ENCODE measurements at regions not wholly inside any gene's neighbourhood (a gene's known extent, or its start where the extent isn't known, plus 50 kb on each side); places are given as distances from the start of the nearest gene placed in this dataset.

DNA sequence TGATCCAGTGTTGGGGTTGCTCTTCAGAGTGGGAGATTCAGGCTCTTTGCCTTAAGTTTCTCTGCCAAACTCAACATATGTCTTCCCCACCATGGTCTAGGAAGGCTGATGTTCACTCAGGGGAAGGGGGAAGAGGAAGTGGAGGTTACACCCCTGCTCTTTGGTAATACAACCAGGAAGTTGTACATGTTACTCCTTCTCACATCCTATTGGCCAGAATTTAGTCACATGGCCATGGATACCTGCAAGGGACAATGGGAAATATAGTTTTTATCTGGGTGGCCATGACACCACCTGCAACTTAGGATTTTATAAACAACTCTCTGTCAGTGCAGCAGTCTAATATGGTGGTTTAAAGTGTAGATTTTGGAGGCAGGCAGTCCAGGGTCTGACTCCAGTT, 150.9 kb downstream of the TBX5 start:
- no peak for TF ChIP-seq CTCF (IDR thresholded peaks at IDR 0.05; ENCODE audit: low read depth, low read length)

GRCh38 chr12:114253976-114254778, 151.8 kb downstream of the TBX5 start:
- DNase-seq (ENCODE audit: extremely low read depth, low read depth), result no peak

More for the DNA sequence above, 150.9 kb downstream of the TBX5 start:
- no peak for DNase-seq (ENCODE audit: extremely low read depth, low read depth)

DNA sequence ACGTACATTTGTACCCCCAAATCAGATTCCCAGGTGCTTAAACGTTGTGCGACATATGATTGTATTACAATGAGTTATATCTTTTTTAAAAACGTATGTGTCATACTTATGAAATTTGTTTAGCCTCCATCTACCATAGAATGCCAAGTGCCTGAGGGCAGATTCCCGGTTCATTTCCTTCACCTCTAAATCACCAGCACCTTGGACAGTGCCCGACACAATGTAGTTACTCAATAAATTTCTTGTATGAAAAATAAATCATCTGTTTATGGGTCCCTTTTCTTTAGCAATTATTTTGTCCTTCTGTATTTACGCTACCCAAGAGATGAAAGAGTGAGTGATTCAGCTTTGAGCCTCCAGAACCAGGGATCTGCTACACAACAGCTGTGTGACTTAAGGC, 157.4 kb downstream of the TBX5 start:
- no peak for DNase-seq (ENCODE audit: extremely low read depth, low read depth)
- no peak for TF ChIP-seq CTCF (IDR thresholded peaks at IDR 0.05; ENCODE audit: low read depth, low read length)

More at GRCh38 chr12:114253976-114254778, 151.8 kb downstream of the TBX5 start:
- TF ChIP-seq CTCF (IDR thresholded peaks at IDR 0.05; ENCODE audit: low read depth, low read length), result no peak

GRCh38 chr12:114245555-114245954, 160.4 kb downstream of the TBX5 start:
- DNase-seq (ENCODE audit: extremely low read depth, low read depth), result no peak
- no peak; the same call in none of the 2 replicates for TF ChIP-seq CTCF (IDR thresholded peaks at IDR 0.05; ENCODE audit: low read depth, low read length)

DNA sequence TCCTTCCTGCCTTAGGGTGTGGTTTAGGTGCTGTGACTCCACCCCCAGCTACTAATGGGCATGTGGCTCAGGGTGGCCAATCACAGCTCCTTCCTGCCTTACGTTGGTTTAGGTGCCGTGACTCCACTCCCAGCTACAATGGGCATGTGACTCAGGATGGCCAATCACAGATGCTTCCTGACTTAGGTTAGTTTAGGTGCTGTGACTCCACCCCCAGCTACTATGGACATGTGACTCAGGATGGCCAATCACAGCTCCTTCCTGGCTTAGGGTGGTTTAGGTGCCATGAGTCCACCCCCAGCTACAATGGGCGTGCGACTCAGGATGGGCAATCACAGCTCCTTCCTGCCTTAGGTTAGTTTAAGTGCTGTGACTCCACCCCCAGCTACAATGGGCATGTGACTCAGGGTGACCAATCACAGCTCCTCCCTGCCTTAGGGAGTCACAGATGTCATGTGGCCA, 163.9 kb downstream of the TBX5 start:
- no peak for TF ChIP-seq CTCF (IDR thresholded peaks at IDR 0.05; ENCODE audit: low read depth, low read length)
- DNase-seq (ENCODE audit: extremely low read depth, low read depth), result no peak

DNA sequence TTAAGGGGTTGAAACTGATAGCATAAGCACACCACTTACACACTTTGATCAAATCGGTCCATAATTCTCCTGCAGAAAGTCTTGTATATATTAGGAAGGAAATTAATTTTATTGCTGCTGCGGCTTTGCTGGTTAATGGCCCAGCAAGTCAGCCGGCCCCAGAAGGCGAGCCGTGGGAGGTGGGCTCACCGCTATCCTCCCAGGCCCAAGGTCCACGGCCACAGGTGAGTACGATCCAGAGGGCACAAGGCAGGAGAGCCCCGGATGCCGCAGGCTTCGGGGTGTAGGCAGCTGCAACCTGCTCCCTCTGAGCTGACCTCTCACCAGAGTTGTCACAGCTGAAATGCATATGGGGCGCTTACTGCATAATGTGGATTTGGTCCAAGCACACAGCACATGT, 165.7 kb downstream of the TBX5 start:
- no peak for DNase-seq (ENCODE audit: extremely low read depth, low read depth)
- TF ChIP-seq CTCF (IDR thresholded peaks at IDR 0.05; ENCODE audit: low read depth, low read length), result no peak

DNA sequence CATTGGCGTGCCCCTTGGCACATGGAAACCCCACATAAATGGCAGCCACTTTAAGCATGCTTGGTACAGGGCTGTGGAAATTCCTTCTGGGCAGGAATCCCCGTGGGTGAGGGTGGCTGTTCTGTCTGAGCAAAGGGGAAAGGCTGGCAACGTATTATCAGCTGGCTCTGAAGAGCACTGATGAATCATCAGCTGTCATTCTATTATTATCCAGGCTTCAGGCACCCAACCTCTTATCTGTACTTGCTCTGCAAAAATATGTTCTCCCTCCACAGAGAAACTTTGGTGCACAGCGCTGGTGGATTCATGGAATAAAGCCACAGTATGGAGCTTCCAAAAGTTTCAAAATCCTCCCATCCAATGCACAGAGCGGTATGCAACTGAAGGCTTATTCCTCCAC, 167.1 kb downstream of the TBX5 start:
- DNase-seq (ENCODE audit: extremely low read depth, low read depth), result no peak
- TF ChIP-seq CTCF (IDR thresholded peaks at IDR 0.05; ENCODE audit: low read depth, low read length), result no peak
